OCI-LY7 (cell line): ENCODE measurements at regions not wholly inside any gene's neighbourhood (a gene's known extent, or its start where the extent isn't known, plus 50 kb on each side); places are given as distances from the start of the nearest gene placed in this dataset.

Experiments
- BruUV-seq: library from RNA; stranded (reverse); fragments of 400-500 nt; replicated peaks from 2 replicates; lab custom pipeline; 2021; lab: Mats Ljungman, UMichigan
- CTCF ChIA-PET: fragments of 300-600 bp; sonication (Branson Sonifier 250); formaldehyde crosslinking; loops from one replicate; lab custom pipeline; 2022; ENCODE audit warnings: antibody characterized with exemption; ENCODE audit not compliant: unreplicated experiment; lab: Charles Lee
- POLR2A ChIA-PET: fragments of 300-600 bp; sonication (Branson Sonifier 250); formaldehyde crosslinking; loops from one replicate; lab custom pipeline; 2022; ENCODE audit warnings: antibody characterized with exemption; lab: Charles Lee
- DNase-seq: peaks from one replicate; pipeline ENCODE4 v3.0.0-alpha.2; 2015; ENCODE audit warnings: low spot score
- H2AFZ ChIP-seq: fragments of 200-600 bp; sonication (generic), shearing (Covaris generic); 2 replicates; pipeline ENCODE4 v1.6.1; 2014; ENCODE audit warnings: mild to moderate bottlenecking, antibody characterized with exemption, low read length, moderate library complexity
- H3K27ac ChIP-seq: fragments of 200-600 bp; sonication (generic); 2 replicates; pipeline ENCODE4 v1.5.1; 2014; ENCODE audit warnings: mixed run types, low read depth, mild to moderate bottlenecking, moderate library complexity, low read length, inconsistent platforms; ENCODE audit not compliant: poor library complexity, severe bottlenecking
- H3K36me3 ChIP-seq: fragments of 200-600 bp; sonication (generic); 2 replicates; pipeline ENCODE4 v1.6.1; 2014; ENCODE audit warnings: mild to moderate bottlenecking, antibody characterized with exemption, low read length, moderate library complexity, mixed read lengths; ENCODE audit not compliant: insufficient read depth
- H3K4me1 ChIP-seq: fragments of 200-600 bp; sonication (generic); 2 replicates; pipeline ENCODE4 v1.5.1; 2014; ENCODE audit warnings: mild to moderate bottlenecking, low read length; ENCODE audit not compliant: insufficient read depth, poor library complexity, severe bottlenecking
- H3K4me2 ChIP-seq: fragments of 200-600 bp; sonication (generic); 2 replicates; pipeline ENCODE4 v1.6.1; 2014; ENCODE audit warnings: mild to moderate bottlenecking, low read length
- H3K4me3 ChIP-seq: fragments of 200-600 bp; sonication (generic); 2 replicates; pipeline ENCODE4 v1.5.1; 2014; ENCODE audit warnings: mild to moderate bottlenecking, low read depth, low read length; ENCODE audit not compliant: poor library complexity, severe bottlenecking
- H3K79me2 ChIP-seq: fragments of 200-600 bp; sonication (generic); 2 replicates; pipeline ENCODE4 v1.6.1; 2016; ENCODE audit warnings: low read depth, mild to moderate bottlenecking, low read length, moderate library complexity, mixed read lengths; ENCODE audit not compliant: insufficient read depth
- H3K9me2 ChIP-seq: fragments of 200-600 bp; sonication (generic); 2 replicates; pipeline ENCODE4 v1.6.1; 2016; ENCODE audit warnings: mild to moderate bottlenecking, low read length, mixed read lengths; ENCODE audit not compliant: insufficient read depth
- H3K9me3 ChIP-seq: fragments of 200-600 bp; sonication (generic); 2 replicates; pipeline ENCODE4 v1.6.1; 2014; ENCODE audit warnings: mild to moderate bottlenecking, mixed run types, low read length, mixed read lengths
- H4K20me1 ChIP-seq: fragments of 200-600 bp; sonication (generic); 2 replicates; pipeline ENCODE4 v1.6.1; 2014; ENCODE audit warnings: mild to moderate bottlenecking, antibody characterized with exemption, low read length, moderate library complexity, mixed read lengths; ENCODE audit not compliant: insufficient read depth
- CTCF ChIP-seq: fragments of 200-600 bp; sonication (generic); conservative IDR thresholded peaks from 2 replicates; pipeline ENCODE4 v1.5.1; 2014; ENCODE audit warnings: mild to moderate bottlenecking, antibody characterized with exemption, low read length, moderate library complexity, mixed read lengths
- EZH2phosphoT487 ChIP-seq: fragments of 200-600 bp; sonication (generic); IDR thresholded peaks from 2 replicates; pipeline ENCODE4 v1.6.1; 2018; ENCODE audit warnings: low read depth, borderline replicate concordance, mild to moderate bottlenecking, mixed run types, antibody characterized with exemption, low read length, moderate library complexity, mixed read lengths
- intact Hi-C: fragments of 100-400 bp; cut with micrococcal nuclease; formaldehyde crosslinking; loops from one replicate; pipeline ENCODE4 v1.10.0; 2022; ENCODE audit not compliant: unreplicated experiment

DNA sequence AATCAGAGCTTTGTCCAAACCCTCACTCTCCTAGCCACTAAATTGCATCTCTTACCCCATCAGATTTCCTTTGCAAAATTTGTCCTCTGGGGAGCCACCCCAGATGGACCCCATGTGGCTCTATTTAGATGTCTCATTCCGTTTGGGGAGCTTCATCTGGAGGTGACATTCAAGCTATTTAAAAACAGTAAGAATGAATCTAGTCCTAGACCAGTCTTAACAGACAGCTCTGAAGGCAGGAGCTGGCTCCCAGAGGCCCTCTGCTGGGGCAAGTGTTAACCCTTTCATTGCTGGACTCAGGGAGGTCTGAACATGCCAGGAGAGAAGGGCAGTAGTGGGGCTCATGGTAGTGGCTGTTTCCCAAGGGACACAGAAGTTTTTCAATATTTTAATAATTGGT, 59.2 kb downstream of the RPL37A start:
- Histone ChIP-seq H3K4me3 (no peak overlapping the region), H3K4me1 (no peaks in the 10 kb centered on the region), H3K9me2 (no peaks in the 10 kb centered on the region), H3K9me3 (no peaks in the 10 kb centered on the region), H3K79me2 (no peaks in the 10 kb centered on the region), H3K36me3 (no peaks in the 10 kb centered on the region), H3K4me2 (no peak overlapping the region), H4K20me1 (no peaks in the 10 kb centered on the region), H3K27ac (no peak overlapping the region), H2AFZ (no peak overlapping the region)
- POLR2A ChIA-PET, result interaction anchor here (0.6 to 1.1 kb wide), 2 partner anchors 32 to 33 kb away, joined by 3 read pairs; no protein-coding TSS in a partner anchor
- CTCF ChIA-PET, result no interaction called here
- intact Hi-C loops, result no loop called here
- TF ChIP-seq EZH2phosphoT487 (no peak), CTCF (no peak)
- BruUV-seq, result no TSS peak
- DNase-seq, result no peak

DNA sequence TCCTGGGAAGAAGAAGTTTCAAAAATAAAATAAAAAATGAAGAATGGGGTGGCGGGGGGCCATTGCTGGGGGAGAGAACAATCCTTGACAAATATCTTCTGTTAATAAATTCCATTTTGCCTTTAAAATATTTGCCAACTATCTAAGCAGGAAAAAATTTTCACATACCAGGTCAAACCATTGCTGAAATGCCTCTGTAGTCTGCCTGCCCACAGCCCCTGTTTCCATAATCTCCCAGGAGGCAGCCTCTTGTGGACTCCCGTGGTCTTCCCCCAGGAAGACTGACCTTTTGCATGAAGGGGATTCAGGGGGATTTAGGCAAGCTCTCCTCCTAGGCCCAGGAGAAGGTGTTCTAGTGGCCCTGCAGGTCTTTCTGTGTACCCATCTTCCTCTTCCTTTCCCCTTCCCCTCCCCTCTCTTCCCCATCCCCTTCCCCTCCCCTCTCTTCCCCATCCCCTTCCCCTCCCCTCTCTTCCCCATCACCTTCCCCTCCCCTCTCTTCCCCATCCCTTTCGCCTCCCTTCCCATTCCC, 61.0 kb downstream of the RPL37A start:
- no TSS peak for BruUV-seq
- no peak overlapping the region for H3K4me3 ChIP-seq
- ChIA-PET POLR2A (no interaction called here), CTCF (no interaction called here)
- no peak overlapping the region for H3K27ac ChIP-seq
- no peak overlapping the region for H3K4me2 ChIP-seq
- TF ChIP-seq CTCF (no peak), EZH2phosphoT487 (no peak)
- no peaks in the 10 kb centered on the region for H3K79me2 ChIP-seq
- no peaks in the 10 kb centered on the region for H4K20me1 ChIP-seq
- intact Hi-C loops, result no loop called here
- no peaks in the 10 kb centered on the region for H3K4me1 ChIP-seq
- no peaks in the 10 kb centered on the region for H3K9me2 ChIP-seq
- no peak for DNase-seq
- no peaks in the 10 kb centered on the region for H3K36me3 ChIP-seq
- no peak overlapping the region for H2AFZ ChIP-seq
- no peaks in the 10 kb centered on the region for H3K9me3 ChIP-seq

DNA sequence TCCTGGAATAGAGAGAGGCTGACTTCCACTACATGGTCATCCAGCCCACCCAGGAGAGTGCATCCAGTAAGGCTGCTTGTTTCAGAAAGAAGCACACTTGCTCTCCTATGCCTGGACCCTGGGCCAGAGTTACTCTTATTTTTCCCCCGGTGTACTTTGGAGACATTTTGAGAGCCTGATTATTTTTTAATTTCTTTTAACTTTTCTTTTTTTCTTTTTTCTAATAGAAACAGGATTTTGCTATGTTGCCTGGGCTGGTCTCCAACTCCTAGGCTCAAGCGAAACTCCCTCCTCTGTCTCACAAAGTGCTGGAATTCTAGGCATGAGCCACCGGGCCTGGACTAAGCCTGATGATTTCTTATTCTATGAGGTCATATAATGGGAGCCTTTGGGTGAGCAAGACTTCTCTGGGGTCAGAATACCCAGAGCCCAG, 62.2 kb downstream of the RPL37A start:
- POLR2A ChIA-PET, result no interaction called here
- no TSS peak for BruUV-seq
- Histone ChIP-seq H3K4me3 (no peak overlapping the region), H3K79me2 (no peaks in the 10 kb centered on the region), H4K20me1 (no peaks in the 10 kb centered on the region), H3K4me1 (no peaks in the 10 kb centered on the region), H3K9me2 (no peaks in the 10 kb centered on the region), H3K9me3 (no peaks in the 10 kb centered on the region), H2AFZ (no peak overlapping the region), H3K36me3 (no peaks in the 10 kb centered on the region), H3K4me2 (no peak overlapping the region), H3K27ac (no peak overlapping the region)
- no peak for DNase-seq
- intact Hi-C loops, result no loop called here
- TF ChIP-seq EZH2phosphoT487, result no peak
- no peak for TF ChIP-seq CTCF
- CTCF ChIA-PET, result no interaction called here
